IPS-18c (cell line): ENCODE measurements at regions not wholly inside any gene's neighbourhood (a gene's known extent, or its start where the extent isn't known, plus 50 kb on each side); places are given as distances from the start of the nearest gene placed in this dataset.

Experiments used
- H3K4me3 ChIP-seq: 2 replicates; pipeline ENCODE4 v1.7.0; 2013; ENCODE audit warnings: low read depth, mild to moderate bottlenecking, low read length, moderate library complexity; ENCODE audit not compliant: insufficient read depth
- H3K9me3 ChIP-seq: one replicate; pipeline ENCODE4 v1.6.1; 2013; ENCODE audit warnings: mild to moderate bottlenecking, low read length, moderate library complexity; ENCODE audit not compliant: control insufficient read depth, insufficient read depth

DNA sequence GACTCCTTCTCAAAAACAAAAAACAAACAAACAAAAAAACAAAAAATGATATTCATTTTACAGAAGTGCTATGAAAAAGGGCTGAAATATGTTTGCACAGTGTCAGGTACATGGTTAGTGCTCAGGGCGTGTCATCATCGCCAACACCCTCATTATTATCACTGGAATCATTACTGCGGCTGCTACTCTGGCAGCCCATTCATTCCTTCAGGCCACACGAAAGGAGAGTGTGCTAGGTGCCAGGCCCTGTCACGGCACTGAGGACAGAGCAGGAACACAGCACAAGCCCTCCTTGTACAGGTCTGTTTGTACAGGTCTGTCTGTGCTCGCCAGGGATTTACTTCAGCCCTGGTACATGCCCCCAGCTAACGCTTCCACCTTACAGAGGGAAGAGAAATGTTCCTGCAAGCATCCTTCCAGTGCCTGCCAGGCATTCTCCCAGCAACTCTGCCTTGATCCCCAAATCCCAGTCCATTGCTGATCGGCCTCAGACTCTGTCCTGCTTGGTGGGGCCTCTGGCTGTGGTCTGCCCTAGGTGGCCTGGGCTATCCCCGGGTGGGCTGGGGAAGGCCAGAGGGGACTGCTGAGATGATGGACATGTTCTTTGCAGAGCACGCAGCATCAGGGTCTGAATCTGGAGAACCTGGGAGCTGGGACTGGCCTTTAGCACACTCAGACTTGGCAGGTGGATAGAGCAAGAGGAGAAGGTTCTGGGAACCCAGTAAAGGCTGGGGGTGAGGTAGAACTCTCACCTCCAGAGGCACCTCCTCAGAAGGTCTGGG lies 210.7 kb downstream of the URI1 start:
- Histone ChIP-seq H3K9me3 (no peaks in the 10 kb centered on the region), H3K4me3 (no peak overlapping the region)

DNA sequence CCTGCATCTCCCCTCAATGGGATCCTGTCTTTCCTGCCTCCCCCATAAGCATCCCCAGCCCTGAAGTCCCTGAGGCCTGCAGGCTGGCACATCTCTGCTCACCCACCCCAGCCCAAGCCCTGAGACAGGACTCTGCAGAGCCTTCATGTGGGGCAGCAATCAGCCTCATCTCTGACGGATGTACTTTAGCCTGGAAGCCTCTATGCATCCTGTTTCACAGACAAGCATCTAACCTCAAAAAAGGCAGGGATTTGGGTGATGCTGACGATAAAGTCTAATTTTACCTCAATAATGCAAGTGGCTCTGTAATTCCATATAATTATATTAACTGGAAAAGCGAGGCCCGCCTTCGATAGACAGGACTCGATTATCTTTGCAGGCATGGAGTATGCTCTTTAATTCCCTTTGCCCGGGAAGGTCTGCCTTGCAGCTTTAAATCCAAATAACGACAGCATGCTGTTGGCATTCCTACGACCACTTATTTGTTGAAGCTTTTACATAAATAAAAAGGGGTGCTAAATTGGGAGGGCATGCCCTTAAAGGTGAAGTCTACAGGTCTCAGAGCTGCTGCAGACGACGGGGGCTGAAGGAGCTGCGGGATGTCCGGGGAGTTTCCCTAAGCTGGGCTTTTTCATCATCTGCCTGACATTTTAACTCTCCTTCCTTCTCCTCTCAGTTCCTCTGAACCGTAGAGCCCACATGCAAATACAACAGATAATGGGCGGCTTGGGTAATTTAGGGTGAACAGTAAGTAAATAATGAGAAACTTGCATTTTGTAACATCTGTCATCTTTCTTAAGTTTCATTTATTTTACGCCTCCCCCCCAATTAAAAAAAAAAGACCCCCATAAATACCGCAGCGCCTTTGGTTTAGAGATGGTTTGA lies 211.5 kb downstream of the URI1 start:
- Histone ChIP-seq H3K9me3 (no peaks in the 10 kb centered on the region), H3K4me3 (no peak overlapping the region)

DNA sequence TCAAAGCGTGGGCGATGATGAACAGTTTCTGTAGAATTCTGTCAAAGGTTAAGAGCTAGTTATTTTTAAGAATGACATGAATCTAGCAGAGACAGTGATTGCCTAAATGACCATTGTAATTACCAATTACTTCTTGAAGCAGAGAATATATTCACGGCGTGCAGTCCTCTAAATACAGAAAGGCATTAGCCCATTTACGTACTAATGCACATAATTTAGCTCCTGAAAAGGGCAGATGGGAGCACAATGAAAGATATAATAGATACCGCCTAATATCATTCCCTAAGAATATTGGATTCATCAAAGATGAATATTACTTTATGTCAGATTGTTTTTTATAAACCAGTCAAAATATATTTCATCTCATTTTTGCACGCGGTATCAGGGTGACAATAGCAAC lies 212.4 kb downstream of the URI1 start:
- Histone ChIP-seq H3K4me3 (no peak overlapping the region), H3K9me3 (no peaks in the 10 kb centered on the region)

DNA sequence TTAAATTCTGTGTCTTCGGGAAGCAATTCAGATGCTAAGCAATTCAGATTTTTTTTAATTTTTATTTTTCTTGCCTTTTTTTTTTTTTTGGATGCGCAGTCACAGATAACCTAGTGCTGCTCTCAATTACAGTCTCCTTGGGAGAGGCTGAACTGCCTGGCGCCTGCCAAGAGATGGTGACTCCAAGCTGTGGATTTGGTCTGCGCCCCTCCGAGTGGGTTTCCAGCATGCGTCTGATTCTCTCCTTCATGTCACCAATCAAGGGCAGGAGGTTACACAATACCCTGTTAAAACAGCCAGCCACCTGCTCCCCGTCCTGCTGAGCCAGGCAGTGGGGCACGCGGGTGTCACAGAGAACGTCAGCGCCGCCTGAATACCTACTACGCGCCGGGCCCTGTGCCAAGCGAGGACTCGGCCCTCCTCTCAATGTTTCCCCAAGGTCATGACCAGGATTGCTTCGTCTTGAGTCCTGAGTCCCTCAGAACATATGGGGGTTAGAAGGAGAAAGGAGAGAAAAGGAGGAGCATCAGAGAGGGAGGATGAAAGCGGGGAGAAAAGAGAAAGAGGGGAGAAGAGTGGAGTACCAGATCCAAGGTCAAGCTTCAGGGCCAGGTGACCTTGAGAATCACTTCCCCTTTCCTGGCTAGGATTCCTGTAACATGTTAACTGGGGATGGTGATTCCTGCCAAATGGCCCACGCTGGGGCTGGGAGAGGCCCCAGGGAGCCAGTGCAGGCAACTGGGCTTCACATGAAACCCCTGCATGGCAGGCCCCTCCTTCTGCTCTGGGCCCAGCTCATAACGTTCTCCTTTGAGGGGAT lies 213.6 kb downstream of the URI1 start:
- Histone ChIP-seq H3K4me3 (no peak overlapping the region), H3K9me3 (no peaks in the 10 kb centered on the region)

DNA sequence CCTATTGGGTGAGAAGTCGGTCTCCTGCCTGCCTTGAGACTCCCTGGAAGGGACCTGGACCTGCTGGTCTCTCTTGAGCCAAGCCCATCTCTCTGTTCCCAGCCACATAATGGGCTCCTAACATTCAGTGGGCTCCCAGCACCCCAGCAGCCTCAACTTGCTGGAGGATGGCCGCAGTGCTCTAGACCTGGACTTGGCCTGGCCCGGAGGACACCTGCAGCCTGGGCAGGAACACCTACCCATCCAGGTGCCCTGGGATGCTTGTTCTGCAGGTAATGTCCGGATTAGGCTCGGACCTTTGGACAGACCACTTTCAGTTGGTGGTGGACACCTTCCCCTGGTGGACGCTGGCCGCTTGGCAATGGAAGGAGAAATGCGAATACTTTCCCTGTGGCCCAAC lies 214.6 kb downstream of the URI1 start:
- Histone ChIP-seq H3K9me3 (no peaks in the 10 kb centered on the region), H3K4me3 (no peak overlapping the region)

DNA sequence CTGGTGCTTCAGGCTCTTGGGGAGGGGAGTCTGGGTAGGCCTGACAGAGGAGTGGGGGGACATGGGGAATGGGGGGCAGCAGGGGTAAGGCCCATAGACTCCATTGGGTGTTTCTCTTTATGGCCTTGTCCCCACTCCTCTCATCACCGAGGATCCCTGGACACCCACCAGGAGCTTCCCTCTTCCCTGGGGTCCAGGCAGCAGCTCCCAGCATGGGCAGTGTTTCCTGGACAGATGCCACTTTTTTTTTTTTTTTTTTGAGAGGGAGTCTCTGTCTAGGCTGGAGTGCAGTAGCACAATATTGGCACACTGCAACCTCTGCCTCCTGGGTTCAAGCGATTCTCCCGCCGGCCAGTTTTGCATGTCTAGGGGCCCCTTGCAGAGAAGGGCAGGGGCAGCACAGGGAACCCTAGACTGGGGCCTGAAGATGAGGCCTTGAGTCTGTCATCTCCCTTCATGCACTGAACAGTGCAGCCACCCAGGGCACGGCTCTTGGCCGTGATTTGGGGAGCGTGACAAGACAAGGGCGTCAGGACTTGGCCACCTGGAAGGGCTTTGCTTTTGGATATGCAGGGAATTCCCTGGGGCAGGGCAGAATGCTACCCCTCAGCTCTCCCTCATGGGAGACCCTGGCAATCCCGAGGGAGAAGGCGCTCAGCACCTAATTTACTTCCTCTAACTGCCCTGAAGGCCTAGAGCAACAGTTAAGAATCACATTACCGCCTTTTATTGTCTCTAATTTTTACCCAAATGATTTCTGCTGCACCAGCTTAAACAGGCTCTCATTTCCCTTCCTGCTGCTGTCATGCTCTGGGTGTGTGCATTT lies 213.9 kb upstream of the ZNF536 start:
- Histone ChIP-seq H3K4me3 (no peak overlapping the region), H3K9me3 (no peaks in the 10 kb centered on the region)

DNA sequence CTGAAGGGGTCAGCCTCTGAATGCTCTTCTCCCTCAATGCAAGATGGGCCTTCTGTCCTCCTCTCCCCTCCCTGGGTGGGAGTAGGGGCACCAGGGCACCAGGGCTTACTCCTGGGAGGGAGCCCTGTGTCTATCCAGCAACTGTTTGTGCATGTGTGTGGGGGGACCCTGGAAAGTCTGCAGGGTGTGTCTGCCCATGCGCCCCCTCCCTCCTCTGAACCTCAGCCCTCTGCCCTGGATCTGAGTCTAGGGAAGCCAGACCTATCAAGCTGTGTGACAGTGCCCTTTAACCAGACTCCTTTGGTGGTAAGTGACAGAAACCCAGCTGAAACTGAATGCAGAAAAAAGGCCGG lies 213.3 kb upstream of the ZNF536 start:
- no peaks in the 10 kb centered on the region for H3K9me3 ChIP-seq
- no peak overlapping the region for H3K4me3 ChIP-seq

DNA sequence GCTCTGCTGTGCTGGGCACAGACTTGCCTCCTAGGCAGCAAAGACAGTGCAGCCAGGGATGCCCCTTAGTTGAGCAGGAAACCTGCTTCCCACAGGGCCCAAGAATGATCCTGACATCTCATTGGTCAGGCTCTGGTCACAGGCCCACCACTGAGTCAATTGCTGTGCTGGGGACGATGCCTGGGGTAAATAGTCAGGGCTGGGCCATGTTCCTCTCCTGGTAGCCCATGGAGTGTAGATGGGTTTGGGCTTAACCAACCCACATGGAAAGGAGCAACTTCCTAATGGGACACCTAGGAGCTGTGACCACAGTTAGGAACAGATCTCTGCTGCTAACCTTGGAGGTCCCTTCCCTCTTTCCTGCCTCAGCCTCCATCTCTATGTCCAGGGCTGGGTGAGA lies 212.5 kb upstream of the ZNF536 start:
- H3K4me3 ChIP-seq = no peak overlapping the region
- no peaks in the 10 kb centered on the region for H3K9me3 ChIP-seq

DNA sequence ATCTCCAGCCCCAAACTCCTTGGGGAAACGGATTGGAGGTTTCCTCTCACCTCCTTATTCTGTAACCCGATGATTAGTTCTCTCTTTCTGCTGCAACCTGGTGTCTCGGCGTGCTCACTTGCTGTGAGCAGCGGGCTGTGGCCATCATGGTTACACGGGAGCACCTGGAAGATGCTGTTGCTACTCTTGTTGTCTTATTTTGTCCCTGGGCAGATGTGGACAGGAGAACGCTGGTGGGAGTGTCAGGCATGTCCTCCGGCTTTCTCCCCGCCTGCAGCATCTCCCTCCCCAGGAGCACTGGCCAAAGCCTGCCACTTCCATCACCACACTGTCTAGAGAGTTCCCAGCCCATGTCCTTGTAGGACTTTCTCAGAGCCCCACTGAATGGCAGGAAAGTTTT lies 211.8 kb upstream of the ZNF536 start:
- H3K9me3 ChIP-seq = no peaks in the 10 kb centered on the region
- no peak overlapping the region for H3K4me3 ChIP-seq

DNA sequence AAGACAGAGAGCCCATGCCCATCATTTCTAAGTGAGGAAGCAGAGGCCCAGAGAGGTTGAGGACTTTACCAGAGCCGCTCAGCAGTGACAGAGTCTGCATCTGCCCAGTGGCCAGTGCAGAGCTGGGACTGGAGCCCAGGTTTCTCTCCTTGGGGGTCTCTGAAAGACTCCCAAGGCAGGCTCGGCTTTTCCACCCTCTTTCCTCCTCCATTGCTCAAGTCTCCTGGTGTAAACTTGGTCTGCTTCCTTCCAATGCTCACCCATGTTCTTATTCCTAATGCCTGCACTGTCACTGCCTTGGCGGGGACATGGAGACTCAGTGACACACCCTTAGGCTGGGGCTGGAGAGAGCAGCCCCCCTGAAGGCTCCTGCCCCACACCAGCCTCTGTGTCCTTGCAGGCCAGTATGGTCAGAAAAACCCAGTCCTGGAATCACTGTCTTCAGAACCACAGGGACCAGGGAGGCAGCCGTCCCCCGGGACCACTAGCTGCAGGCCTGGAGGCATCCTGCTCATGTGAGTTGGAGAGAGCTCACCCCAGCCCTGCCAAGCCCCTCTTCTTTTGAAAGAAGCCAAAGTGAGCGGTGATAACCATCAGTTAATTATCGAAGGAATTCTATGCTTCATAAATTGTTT lies 211.0 kb upstream of the ZNF536 start:
- H3K9me3 ChIP-seq = no peaks in the 10 kb centered on the region

DNA sequence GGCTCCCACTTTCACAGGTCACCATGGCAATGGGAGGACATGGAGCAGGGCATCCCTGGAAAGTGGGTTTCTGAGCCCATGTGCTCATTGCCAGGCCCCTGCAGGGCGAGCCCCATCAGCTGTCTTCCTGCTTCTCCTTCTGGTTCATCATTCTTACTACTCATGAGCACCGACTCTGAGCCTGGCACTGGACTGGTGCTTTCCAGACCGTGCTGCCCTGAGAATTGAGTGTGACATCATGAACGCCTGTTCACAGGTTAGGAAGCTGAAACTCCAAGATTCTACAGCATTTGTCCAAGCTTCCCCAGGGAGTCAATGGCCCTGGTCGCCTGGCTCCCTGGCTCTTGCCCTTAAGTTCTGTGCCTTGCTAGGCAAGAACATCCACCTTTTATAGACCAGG lies 210.4 kb upstream of the ZNF536 start:
- no peaks in the 10 kb centered on the region for H3K9me3 ChIP-seq
- no peak overlapping the region for H3K4me3 ChIP-seq

More for the DNA sequence above, 211.0 kb upstream of the ZNF536 start:
- H3K4me3 ChIP-seq = no peak overlapping the region

DNA sequence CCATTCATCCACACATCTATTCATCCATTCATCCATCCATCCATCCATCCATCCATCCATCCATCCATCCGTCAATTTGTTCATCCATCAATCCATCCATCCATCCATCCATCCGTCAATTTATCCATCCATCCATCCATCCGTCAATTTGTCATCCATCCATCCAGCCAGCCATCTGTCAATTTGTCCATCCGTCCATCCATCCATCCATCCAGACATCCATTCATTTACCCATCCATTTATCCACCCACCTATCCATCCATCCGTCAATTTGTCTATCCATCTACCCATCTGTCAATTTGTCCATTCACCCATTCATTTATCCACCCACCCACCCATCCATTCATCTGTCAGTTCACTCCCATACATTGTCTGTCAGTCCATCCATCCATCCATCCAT lies 209.5 kb upstream of the ZNF536 start:
- no peaks in the 10 kb centered on the region for H3K9me3 ChIP-seq
- H3K4me3 ChIP-seq = no peak overlapping the region

DNA sequence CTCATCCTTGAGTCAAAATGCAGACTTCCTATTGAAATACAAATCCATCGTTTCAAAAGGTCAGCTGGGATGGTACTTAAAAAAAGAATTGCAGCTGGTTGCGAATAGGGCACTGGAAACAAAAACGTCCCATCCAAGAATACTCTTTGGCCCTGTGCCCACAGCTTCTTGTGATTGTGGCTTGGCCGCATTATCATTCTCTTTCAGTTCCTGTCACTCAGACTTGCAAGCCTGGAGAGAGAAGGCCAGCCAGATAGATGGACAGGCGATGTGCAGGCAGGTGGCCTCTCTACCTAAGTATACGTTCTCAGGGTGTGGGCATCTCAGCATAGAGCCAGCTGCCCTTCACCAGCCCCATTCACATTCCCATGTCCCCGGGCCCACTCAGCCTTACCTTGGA lies 208.5 kb upstream of the ZNF536 start:
- H3K9me3 ChIP-seq = no peaks in the 10 kb centered on the region
- no peak overlapping the region for H3K4me3 ChIP-seq

DNA sequence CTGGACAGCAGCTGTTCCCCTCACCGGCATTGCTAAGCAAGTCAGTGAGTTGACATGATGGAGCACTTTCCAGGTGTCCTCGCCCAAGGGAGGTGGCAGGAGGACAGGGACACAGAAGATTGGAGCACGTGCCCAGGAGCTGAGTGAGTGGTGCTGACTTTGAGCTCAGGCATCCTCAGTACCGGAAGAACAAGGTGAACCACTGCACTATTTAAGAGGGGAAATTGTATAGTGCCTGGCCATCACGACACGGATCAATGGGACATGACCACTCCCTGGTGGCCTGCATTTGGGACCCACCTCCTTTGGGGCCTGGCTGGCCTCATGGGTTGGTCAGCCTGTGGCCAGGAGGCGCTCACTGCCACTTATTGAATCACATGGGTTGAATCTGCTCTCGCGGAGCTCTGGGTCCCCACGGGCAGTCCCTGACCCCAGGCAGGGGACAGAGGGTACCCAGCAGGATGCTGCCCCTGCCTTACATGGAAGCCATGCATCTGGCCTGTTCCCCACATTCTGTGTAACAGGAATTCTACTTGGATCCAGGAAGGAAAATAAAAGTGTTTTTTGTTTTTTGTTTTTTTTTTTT lies 206.9 kb upstream of the ZNF536 start:
- H3K4me3 ChIP-seq = no peak overlapping the region
- H3K9me3 ChIP-seq = no peaks in the 10 kb centered on the region

DNA sequence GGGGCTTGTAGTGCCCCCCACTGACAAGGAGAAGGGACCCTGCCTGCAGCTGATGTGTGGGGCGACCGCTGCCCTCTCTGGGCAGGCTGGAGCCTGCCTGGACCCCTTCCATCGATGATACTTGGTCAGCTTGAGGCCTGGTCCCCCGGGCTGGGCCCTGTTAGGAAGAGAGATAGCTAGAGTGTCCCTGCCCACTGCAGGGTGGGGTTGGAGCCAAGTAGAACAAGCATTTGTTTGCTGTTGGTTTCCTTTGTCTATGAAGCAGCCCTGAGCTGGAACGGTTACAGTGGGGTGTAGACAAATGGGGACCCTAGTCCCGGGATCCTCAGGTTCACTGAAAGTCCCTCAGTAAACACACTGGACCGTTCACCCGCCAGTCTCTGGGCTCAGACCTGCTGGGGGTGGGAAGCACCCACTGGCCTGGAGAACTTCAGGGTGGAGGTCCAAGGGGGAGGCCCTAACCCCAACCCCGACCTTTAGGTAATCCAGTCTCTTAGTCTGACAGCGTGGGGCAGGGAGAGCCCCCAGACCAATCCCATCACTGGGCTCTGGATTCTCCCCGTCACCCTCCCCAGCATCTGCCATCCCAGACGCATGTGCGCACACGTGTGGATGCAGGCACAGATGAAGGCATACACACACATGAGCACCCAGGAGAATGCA lies 204.8 kb upstream of the ZNF536 start:
- no peaks in the 10 kb centered on the region for H3K9me3 ChIP-seq
- H3K4me3 ChIP-seq = no peak overlapping the region
